ENCODE measurements at regions not wholly inside any gene's neighbourhood (a gene's known extent, or its start where the extent isn't known, plus 50 kb on each side); places are given as distances from the start of the nearest gene placed in this dataset.

GRCh38 chr1:233554037-233554436, 59.9 kb upstream of the KCNK1 start:
- no peaks in the 10 kb centered on the region for H3K9me3 ChIP-seq (ENCODE audit: control insufficient read depth in 2 of 2, insufficient read depth in 1 of 2, low read length in 1 of 2)
- no peak for DNase-seq (ENCODE audit: low read depth in 6 of 9, low spot score in 9 of 9)
- no peak overlapping the region for H3K27ac ChIP-seq (ENCODE audit: low read depth in 1 of 2, low read length in 1 of 2)
- H3K36me3 ChIP-seq (ENCODE audit: control insufficient read depth in 2 of 2, insufficient read depth in 2 of 2, low read length in 1 of 2) = no peaks in the 10 kb centered on the region
- no peaks in the 10 kb centered on the region for H3K4me1 ChIP-seq (ENCODE audit: control insufficient read depth in 2 of 2, insufficient read depth in 2 of 2, low read length in 2 of 2)
- no peak overlapping the region for H3K4me3 ChIP-seq (ENCODE audit: low read length in 2 of 2)
- WGBS = 92% methylated on average over 2 of the region's 2 CpGs
- no peaks in the 10 kb centered on the region for H3K27me3 ChIP-seq (ENCODE audit: control insufficient read depth in 2 of 2, insufficient read depth in 1 of 2, low read length in 1 of 2)

- H3K27ac ChIP-seq (ENCODE audit: low read depth in 1 of 2, low read length in 1 of 2) = no peak overlapping the region
- peaks cover 1 to 8% of the 10 kb centered on the region in 2 donors for H3K9me3 ChIP-seq (ENCODE audit: control insufficient read depth in 2 of 2, insufficient read depth in 1 of 2, low read length in 1 of 2)
- H3K27me3 ChIP-seq (ENCODE audit: control insufficient read depth in 2 of 2, insufficient read depth in 1 of 2, low read length in 1 of 2) = no peaks in the 10 kb centered on the region
- no peaks in the 10 kb centered on the region for H3K4me1 ChIP-seq (ENCODE audit: control insufficient read depth in 2 of 2, insufficient read depth in 2 of 2, low read length in 2 of 2)
- no peak overlapping the region for H3K4me3 ChIP-seq (ENCODE audit: low read length in 2 of 2)
- no peaks in the 10 kb centered on the region for H3K36me3 ChIP-seq (ENCODE audit: control insufficient read depth in 2 of 2, insufficient read depth in 2 of 2, low read length in 1 of 2)
- no peak for DNase-seq (ENCODE audit: low read depth in 6 of 9, low spot score in 9 of 9)
These were observed 52.0 kb upstream of the KCNK1 start for GRCh38 chr1:233561708-233562426.
